ENCODE measurements at regions not wholly inside any gene's neighbourhood (a gene's known extent, or its start where the extent isn't known, plus 50 kb on each side); places are given as distances from the start of the nearest gene placed in this dataset.

DNA sequence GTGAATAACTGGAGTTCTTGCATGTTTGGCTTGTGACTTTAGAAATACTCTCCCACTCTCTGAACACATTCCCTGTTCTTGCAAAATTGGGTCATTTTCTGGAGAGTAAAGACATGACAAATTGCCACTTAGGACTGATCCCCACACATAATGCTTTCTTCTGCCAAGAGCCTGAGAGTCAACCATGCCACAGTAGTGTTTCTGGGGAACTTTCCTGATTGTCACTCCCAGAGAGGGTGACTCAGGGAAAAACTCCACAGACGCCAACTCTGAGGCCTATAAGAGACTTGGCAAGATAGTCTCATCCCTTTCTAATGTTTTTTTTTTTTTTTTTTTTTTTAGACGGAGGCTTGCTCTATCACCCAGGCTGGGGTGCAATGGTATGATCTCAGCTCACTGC, 157.8 kb downstream of the ATG4C start:
- TF ChIP-seq, protein P1, sequence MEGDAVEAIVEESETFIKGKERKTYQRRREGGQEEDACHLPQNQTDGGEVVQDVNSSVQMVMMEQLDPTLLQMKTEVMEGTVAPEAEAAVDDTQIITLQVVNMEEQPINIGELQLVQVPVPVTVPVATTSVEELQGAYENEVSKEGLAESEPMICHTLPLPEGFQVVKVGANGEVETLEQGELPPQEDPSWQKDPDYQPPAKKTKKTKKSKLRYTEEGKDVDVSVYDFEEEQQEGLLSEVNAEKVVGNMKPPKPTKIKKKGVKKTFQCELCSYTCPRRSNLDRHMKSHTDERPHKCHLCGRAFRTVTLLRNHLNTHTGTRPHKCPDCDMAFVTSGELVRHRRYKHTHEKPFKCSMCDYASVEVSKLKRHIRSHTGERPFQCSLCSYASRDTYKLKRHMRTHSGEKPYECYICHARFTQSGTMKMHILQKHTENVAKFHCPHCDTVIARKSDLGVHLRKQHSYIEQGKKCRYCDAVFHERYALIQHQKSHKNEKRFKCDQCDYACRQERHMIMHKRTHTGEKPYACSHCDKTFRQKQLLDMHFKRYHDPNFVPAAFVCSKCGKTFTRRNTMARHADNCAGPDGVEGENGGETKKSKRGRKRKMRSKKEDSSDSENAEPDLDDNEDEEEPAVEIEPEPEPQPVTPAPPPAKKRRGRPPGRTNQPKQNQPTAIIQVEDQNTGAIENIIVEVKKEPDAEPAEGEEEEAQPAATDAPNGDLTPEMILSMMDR (optimal IDR thresholded peaks at IDR 0.05 in 1 of 3, IDR thresholded peaks at IDR 0.05 in 1 of 3, conservative IDR thresholded peaks at IDR 0.05 in 1 of 3; ENCODE audit: extremely low read depth in 1 of 3, insufficient read depth in 2 of 3, low read length in 3 of 3) = no peak
- no peak for TF ChIP-seq EZH2 (IDR thresholded peaks at IDR 0.05; ENCODE audit: low read length)

Data from keratinocyte (primary cell).